GM23338 (cell line): ENCODE measurements at regions not wholly inside any gene's neighbourhood (a gene's known extent, or its start where the extent isn't known, plus 50 kb on each side); places are given as distances from the start of the nearest gene placed in this dataset.
A peak's percentile ranks its signal among the peaks of the same experiment; 100 is the strongest.

Source experiments
- ATAC-seq: fragments of 200-7000 bp; cut with Tn5 transposase; 3 replicates; pipeline ENCODE4 v1.9.1; 2020
- DNase-seq: peaks from one replicate; pipeline ENCODE4 v3.0.0-alpha.2; 2015; ENCODE audit warnings: low spot score
- H2AFZ ChIP-seq: fragments of 200-600 bp; sonication (generic); 2 replicates; pipeline ENCODE4 v1.8.0; 2016; ENCODE audit warnings: antibody characterized with exemption, mild to moderate bottlenecking, moderate library complexity
- H3F3A ChIP-seq: fragments of 200-600 bp; sonication (generic); replicated peaks from 2 replicates; pipeline ENCODE4 v1.8.0; 2017; ENCODE audit warnings: antibody characterized with exemption, mixed run types, low read depth
- H3K27ac ChIP-seq: fragments of 200-600 bp; sonication (generic); 2 replicates; pipeline ENCODE4 v1.6.1; 2016; ENCODE audit warnings: low read depth
- H3K27me3 ChIP-seq: fragments of 200-600 bp; sonication (generic); 2 replicates; pipeline ENCODE4 v1.8.0; 2016; ENCODE audit warnings: mild to moderate bottlenecking, mixed run types, moderate library complexity; ENCODE audit not compliant: insufficient read depth
- H3K36me3 ChIP-seq: fragments of 200-600 bp; sonication (generic); 2 replicates; pipeline ENCODE4 v1.8.0; 2016; ENCODE audit warnings: mild to moderate bottlenecking; ENCODE audit not compliant: insufficient read depth
- H3K4me1 ChIP-seq: fragments of 200-600 bp; sonication (generic); 2 replicates; pipeline ENCODE4 v1.8.0; 2016; ENCODE audit warnings: mild to moderate bottlenecking, moderate library complexity; ENCODE audit not compliant: insufficient read depth
- H3K4me2 ChIP-seq: fragments of 200-600 bp; sonication (generic); 2 replicates; pipeline ENCODE4 v1.7.1; 2017; ENCODE audit warnings: mixed run types
- H3K4me3 ChIP-seq: fragments of 200-600 bp; sonication (generic); 2 replicates; pipeline ENCODE4 v1.6.1; 2016; ENCODE audit warnings: mixed run types
- H3K79me2 ChIP-seq: fragments of 200-600 bp; sonication (generic); replicated peaks from 2 replicates; pipeline ENCODE4 v1.8.0; 2017; ENCODE audit warnings: mild to moderate bottlenecking; ENCODE audit not compliant: insufficient read depth
- H3K9me2 ChIP-seq: fragments of 200-600 bp; sonication (generic); 2 replicates; pipeline ENCODE4 v1.8.0; 2017; ENCODE audit not compliant: insufficient read depth
- H4K20me1 ChIP-seq: fragments of 200-600 bp; sonication (generic); replicated peaks from 2 replicates; pipeline ENCODE4 v1.8.0; 2017; ENCODE audit warnings: mild to moderate bottlenecking; ENCODE audit not compliant: insufficient read depth
- H3K27ac Mint-ChIP-seq: 2 replicates; pipeline ENCODE4 v1.8.0; 2020; ENCODE audit warnings: inconsistent platforms, mild to moderate bottlenecking, moderate library complexity, mixed read lengths
- H3K27me3 Mint-ChIP-seq: 3 replicates; pipeline ENCODE4 v1.8.0; 2022; ENCODE audit warnings: low read depth, mild to moderate bottlenecking, moderate library complexity, mixed read lengths, inconsistent platforms; ENCODE audit not compliant: insufficient read depth, poor library complexity
- H3K36me3 Mint-ChIP-seq: 3 replicates; pipeline ENCODE4 v1.8.0; 2021; ENCODE audit warnings: low read depth, mild to moderate bottlenecking, inconsistent platforms, moderate library complexity, mixed read lengths
- H3K4me1 Mint-ChIP-seq: 3 replicates; pipeline ENCODE4 v1.8.0; 2020; ENCODE audit warnings: mild to moderate bottlenecking, inconsistent platforms, mixed read lengths
- H3K4me3 Mint-ChIP-seq: 3 replicates; pipeline ENCODE4 v1.8.0; 2021; ENCODE audit warnings: moderate library complexity, mild to moderate bottlenecking, inconsistent platforms, mixed read lengths
- H3K9me3 Mint-ChIP-seq: 3 replicates; pipeline ENCODE4 v1.8.0; 2020; ENCODE audit warnings: moderate library complexity, mild to moderate bottlenecking, inconsistent platforms, mixed read lengths
- CREB1 ChIP-seq: fragments of 250-450 bp; sonication (Bioruptor Pico); IDR thresholded peaks from 2 replicates; pipeline ENCODE4 v1.5.0; 2020; ENCODE audit warnings: low read depth, mild to moderate bottlenecking, moderate library complexity
- CTCF ChIP-seq, 2 experiments: fragments of 200-600 bp in 1 of 2; sonication (generic) in 1 of 2; conservative IDR thresholded peaks; 2 replicates each; pipeline versions ENCODE4 v1.5.1 to v1.6.1; 2016 to 2017; ENCODE audit warnings: antibody characterized with exemption in 2 of 2, low read depth in 2 of 2, mild to moderate bottlenecking in 2 of 2, moderate library complexity in 1 of 2
- EZH2 ChIP-seq: fragments of 200-600 bp; sonication (generic); IDR thresholded peaks from one replicate; pipeline ENCODE4 v1.8.0; 2017; ENCODE audit warnings: antibody characterized with exemption, mild to moderate bottlenecking, low read depth; ENCODE audit not compliant: unreplicated experiment
- EZH2phosphoT487 ChIP-seq: fragments of 200-600 bp; sonication (generic); IDR thresholded peaks from one replicate; pipeline ENCODE4 v1.8.1; 2018; ENCODE audit warnings: antibody characterized with exemption; ENCODE audit not compliant: unreplicated experiment
- JUNB ChIP-seq: IDR thresholded peaks from one replicate; pipeline ENCODE4 v1.6.1; 2016; ENCODE audit warnings: antibody characterized with exemption; ENCODE audit not compliant: unreplicated experiment
- NANOG ChIP-seq: IDR thresholded peaks from 2 replicates; pipeline ENCODE4 v1.6.1; 2016; ENCODE audit warnings: antibody characterized with exemption, borderline replicate concordance
- POLR2AphosphoS5 ChIP-seq: IDR thresholded peaks from 2 replicates; pipeline ENCODE4 v1.6.1; 2016; ENCODE audit warnings: antibody characterized with exemption, low read depth
- STAT1 ChIP-seq: IDR thresholded peaks from one replicate; pipeline ENCODE4 v1.6.1; 2016; ENCODE audit warnings: antibody characterized with exemption; ENCODE audit not compliant: unreplicated experiment
- ZNF114 ChIP-seq: fragments of 250-450 bp; sonication (Bioruptor Pico); IDR thresholded peaks from 2 replicates; pipeline ENCODE4 v1.5.0; 2020; ENCODE audit warnings: mild to moderate bottlenecking, moderate library complexity
- ZNF331 ChIP-seq: fragments of 250-450 bp; sonication (Bioruptor Pico); IDR thresholded peaks from 2 replicates; pipeline ENCODE4 v1.5.0; 2020; ENCODE audit warnings: low read depth, mild to moderate bottlenecking, moderate library complexity
- TF ChIP-seq, protein P1 (sequence below): IDR thresholded peaks from one replicate; pipeline ENCODE4 v1.6.1; 2018; ENCODE audit warnings: antibody characterized with exemption; ENCODE audit not compliant: unreplicated experiment
- TF ChIP-seq, protein P2 (sequence below): fragments of 250-450 bp; sonication (Bioruptor Pico); IDR thresholded peaks from 2 replicates; pipeline ENCODE4 v1.5.0; 2020; ENCODE audit warnings: mild to moderate bottlenecking, moderate library complexity
- TF ChIP-seq, protein P3 (sequence below): IDR thresholded peaks from 2 replicates; pipeline ENCODE4 v1.6.1; 2016; ENCODE audit warnings: antibody characterized with exemption

DNA sequence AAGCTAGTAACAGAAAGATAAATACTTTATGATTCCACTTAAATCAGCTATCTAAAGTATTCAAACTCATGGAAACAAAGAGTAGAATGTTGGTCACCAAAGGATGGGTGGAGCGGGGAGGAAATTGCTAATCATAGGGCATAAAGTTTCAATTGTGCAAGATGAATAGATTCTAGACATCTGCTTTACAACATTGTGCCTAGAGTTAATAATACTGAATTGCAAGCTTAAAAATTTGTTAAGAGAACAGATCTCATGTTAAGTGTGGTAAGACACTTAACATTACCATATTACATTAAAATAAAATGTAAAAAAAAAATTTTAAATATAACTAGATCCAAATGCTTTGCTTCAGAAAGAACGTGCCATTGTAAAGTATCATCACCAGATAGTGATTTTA is 411.1 kb upstream of the MBL2 start (continued):
- TF ChIP-seq CREB1 (CRISPR knock-in tag) (no peak), STAT1 (no peak), NANOG (no peak), EZH2 (no peak), ZNF331 (CRISPR knock-in tag) (no peak)

- H3K36me3 Mint-ChIP-seq = no peaks in the 10 kb centered on the region
- Histone ChIP-seq H3K27ac (no peak overlapping the region), H3K4me3 (no peak overlapping the region), H3K27me3 (no peaks in the 10 kb centered on the region), H3K9me2 (no peaks in the 10 kb centered on the region), H3F3A (no peaks in the 10 kb centered on the region), H4K20me1 (no peaks in the 10 kb centered on the region), H3K79me2 (no peaks in the 10 kb centered on the region), H3K36me3 (no peaks in the 10 kb centered on the region), H3K4me1 (no peaks in the 10 kb centered on the region), H2AFZ (peak overlapping the region; percentile 7; the same call in 1 of the 2 replicates), H3K4me2 (no peak overlapping the region)
- peaks cover 4% of the 10 kb centered on the region; the same call in 2 of the 3 replicates for H3K4me1 Mint-ChIP-seq
- no peaks in the 10 kb centered on the region for H3K27me3 Mint-ChIP-seq
- no peak overlapping the region for H3K4me3 Mint-ChIP-seq
- TF ChIP-seq ZNF114 (CRISPR knock-in tag) (no peak), CREB1 (CRISPR knock-in tag) (no peak), EZH2 (no peak), POLR2AphosphoS5 (no peak), NANOG (no peak), STAT1 (no peak), EZH2phosphoT487 (no peak), JUNB (no peak), CTCF (conservative IDR thresholded peaks at IDR 0.05; ENCODE audit: low read depth in 2 of 2) (no peak), ZNF331 (CRISPR knock-in tag) (no peak)
- TF ChIP-seq, protein P1, sequence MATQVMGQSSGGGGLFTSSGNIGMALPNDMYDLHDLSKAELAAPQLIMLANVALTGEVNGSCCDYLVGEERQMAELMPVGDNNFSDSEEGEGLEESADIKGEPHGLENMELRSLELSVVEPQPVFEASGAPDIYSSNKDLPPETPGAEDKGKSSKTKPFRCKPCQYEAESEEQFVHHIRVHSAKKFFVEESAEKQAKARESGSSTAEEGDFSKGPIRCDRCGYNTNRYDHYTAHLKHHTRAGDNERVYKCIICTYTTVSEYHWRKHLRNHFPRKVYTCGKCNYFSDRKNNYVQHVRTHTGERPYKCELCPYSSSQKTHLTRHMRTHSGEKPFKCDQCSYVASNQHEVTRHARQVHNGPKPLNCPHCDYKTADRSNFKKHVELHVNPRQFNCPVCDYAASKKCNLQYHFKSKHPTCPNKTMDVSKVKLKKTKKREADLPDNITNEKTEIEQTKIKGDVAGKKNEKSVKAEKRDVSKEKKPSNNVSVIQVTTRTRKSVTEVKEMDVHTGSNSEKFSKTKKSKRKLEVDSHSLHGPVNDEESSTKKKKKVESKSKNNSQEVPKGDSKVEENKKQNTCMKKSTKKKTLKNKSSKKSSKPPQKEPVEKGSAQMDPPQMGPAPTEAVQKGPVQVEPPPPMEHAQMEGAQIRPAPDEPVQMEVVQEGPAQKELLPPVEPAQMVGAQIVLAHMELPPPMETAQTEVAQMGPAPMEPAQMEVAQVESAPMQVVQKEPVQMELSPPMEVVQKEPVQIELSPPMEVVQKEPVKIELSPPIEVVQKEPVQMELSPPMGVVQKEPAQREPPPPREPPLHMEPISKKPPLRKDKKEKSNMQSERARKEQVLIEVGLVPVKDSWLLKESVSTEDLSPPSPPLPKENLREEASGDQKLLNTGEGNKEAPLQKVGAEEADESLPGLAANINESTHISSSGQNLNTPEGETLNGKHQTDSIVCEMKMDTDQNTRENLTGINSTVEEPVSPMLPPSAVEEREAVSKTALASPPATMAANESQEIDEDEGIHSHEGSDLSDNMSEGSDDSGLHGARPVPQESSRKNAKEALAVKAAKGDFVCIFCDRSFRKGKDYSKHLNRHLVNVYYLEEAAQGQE = no peak
- TF ChIP-seq, protein P2, sequence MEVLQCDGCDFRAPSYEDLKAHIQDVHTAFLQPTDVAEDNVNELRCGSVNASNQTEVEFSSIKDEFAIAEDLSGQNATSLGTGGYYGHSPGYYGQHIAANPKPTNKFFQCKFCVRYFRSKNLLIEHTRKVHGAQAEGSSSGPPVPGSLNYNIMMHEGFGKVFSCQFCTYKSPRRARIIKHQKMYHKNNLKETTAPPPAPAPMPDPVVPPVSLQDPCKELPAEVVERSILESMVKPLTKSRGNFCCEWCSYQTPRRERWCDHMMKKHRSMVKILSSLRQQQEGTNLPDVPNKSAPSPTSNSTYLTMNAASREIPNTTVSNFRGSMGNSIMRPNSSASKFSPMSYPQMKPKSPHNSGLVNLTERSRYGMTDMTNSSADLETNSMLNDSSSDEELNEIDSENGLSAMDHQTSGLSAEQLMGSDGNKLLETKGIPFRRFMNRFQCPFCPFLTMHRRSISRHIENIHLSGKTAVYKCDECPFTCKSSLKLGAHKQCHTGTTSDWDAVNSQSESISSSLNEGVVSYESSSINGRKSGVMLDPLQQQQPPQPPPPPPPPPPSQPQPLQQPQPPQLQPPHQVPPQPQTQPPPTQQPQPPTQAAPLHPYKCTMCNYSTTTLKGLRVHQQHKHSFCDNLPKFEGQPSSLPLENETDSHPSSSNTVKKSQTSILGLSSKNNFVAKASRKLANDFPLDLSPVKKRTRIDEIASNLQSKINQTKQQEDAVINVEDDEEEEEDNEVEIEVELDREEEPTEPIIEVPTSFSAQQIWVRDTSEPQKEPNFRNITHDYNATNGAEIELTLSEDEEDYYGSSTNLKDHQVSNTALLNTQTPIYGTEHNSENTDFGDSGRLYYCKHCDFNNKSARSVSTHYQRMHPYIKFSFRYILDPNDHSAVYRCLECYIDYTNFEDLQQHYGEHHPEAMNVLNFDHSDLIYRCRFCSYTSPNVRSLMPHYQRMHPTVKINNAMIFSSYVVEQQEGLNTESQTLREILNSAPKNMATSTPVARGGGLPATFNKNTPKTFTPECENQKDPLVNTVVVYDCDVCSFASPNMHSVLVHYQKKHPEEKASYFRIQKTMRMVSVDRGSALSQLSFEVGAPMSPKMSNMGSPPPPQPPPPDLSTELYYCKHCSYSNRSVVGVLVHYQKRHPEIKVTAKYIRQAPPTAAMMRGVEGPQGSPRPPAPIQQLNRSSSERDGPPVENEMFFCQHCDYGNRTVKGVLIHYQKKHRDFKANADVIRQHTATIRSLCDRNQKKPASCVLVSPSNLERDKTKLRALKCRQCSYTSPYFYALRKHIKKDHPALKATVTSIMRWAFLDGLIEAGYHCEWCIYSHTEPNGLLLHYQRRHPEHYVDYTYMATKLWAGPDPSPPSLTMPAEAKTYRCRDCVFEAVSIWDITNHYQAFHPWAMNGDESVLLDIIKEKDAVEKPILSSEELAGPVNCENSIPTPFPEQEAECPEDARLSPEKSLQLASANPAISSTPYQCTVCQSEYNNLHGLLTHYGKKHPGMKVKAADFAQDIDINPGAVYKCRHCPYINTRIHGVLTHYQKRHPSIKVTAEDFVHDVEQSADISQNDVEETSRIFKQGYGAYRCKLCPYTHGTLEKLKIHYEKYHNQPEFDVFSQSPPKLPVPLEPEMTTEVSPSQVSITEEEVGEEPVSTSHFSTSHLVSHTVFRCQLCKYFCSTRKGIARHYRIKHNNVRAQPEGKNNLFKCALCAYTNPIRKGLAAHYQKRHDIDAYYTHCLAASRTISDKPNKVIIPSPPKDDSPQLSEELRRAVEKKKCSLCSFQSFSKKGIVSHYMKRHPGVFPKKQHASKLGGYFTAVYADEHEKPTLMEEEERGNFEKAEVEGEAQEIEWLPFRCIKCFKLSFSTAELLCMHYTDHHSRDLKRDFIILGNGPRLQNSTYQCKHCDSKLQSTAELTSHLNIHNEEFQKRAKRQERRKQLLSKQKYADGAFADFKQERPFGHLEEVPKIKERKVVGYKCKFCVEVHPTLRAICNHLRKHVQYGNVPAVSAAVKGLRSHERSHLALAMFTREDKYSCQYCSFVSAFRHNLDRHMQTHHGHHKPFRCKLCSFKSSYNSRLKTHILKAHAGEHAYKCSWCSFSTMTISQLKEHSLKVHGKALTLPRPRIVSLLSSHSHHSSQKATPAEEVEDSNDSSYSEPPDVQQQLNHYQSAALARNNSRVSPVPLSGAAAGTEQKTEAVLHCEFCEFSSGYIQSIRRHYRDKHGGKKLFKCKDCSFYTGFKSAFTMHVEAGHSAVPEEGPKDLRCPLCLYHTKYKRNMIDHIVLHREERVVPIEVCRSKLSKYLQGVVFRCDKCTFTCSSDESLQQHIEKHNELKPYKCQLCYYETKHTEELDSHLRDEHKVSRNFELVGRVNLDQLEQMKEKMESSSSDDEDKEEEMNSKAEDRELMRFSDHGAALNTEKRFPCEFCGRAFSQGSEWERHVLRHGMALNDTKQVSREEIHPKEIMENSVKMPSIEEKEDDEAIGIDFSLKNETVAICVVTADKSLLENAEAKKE (CRISPR knock-in tag) = no peak
- TF ChIP-seq, protein P3, sequence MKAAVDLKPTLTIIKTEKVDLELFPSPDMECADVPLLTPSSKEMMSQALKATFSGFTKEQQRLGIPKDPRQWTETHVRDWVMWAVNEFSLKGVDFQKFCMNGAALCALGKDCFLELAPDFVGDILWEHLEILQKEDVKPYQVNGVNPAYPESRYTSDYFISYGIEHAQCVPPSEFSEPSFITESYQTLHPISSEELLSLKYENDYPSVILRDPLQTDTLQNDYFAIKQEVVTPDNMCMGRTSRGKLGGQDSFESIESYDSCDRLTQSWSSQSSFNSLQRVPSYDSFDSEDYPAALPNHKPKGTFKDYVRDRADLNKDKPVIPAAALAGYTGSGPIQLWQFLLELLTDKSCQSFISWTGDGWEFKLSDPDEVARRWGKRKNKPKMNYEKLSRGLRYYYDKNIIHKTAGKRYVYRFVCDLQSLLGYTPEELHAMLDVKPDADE = no peak
- ATAC-seq (no peak), DNase-seq (no peak)
- H3K27ac Mint-ChIP-seq = no peak overlapping the region
- no peaks in the 10 kb centered on the region for H3K9me3 Mint-ChIP-seq
Observed at GRCh38 chr10:53177468-53177867, 404.9 kb upstream of the MBL2 start.
